Lower leg skin (tissue), 4 donors: ENCODE measurements at regions not wholly inside any gene's neighbourhood (a gene's known extent, or its start where the extent isn't known, plus 50 kb on each side); places are given as distances from the start of the nearest gene placed in this dataset.

Source experiments
- DNase-seq, 2 donors: peaks; one replicate each; pipeline ENCODE4 v3.0.0-alpha.2; 2019; ENCODE audit warnings: low spot score in 2 of 2
- H3K4me3 ChIP-seq: fragments of 200-600 bp; sonication (generic); 2 replicates; pipeline ENCODE4 v1.5.1; 2017; ENCODE audit warnings: mild to moderate bottlenecking, low read depth; ENCODE audit not compliant: poor library complexity, severe bottlenecking
- CTCF ChIP-seq, 3 donors: fragments of 450-650 bp; IDR thresholded peaks; one replicate each; pipeline ENCODE4 v1.5.1; 2016; ENCODE audit warnings: antibody characterized with exemption in 3 of 3, mild to moderate bottlenecking in 3 of 3, moderate library complexity in 2 of 3
- POLR2A ChIP-seq, 2 donors: fragments of 450-650 bp; IDR thresholded peaks; one replicate each; pipeline ENCODE4 v1.6.1; 2016 to 2017; ENCODE audit warnings: antibody characterized with exemption in 2 of 2, mild to moderate bottlenecking in 1 of 2, moderate library complexity in 1 of 2
- WGBS, 2 donors: methylation state at CpG; one replicate each; pipeline ENCODE4 v1.1.5; 2018; 5-methylcytosine and 5-hydroxymethylcytosine counted together
- intact Hi-C: fragments of 100-400 bp; cut with DNase I; formaldehyde crosslinking; loops from one replicate; pipeline ENCODE4 v1.15.0; 2023; ENCODE audit warnings: low total_unique reads

GRCh38 chr4:149296503-149296902, 519.1 kb downstream of the IQCM start:
- no peak overlapping the region for H3K4me3 ChIP-seq
- TF ChIP-seq CTCF (IDR thresholded peaks at IDR 0.05) (no peak), POLR2A (IDR thresholded peaks at IDR 0.05) (no peak)
- 72 to 80% methylated on average over 1 of the region's 1 CpG for WGBS, 2 donors
- intact Hi-C loops, result no loop called here
- no peak for DNase-seq

GRCh38 chr4:149296084-149296483, 519.6 kb downstream of the IQCM start:
- no peak for TF ChIP-seq POLR2A (IDR thresholded peaks at IDR 0.05)
- TF ChIP-seq CTCF (IDR thresholded peaks at IDR 0.05), result no peak
- intact Hi-C loops, result no loop called here
- DNase-seq, result no peak
- H3K4me3 ChIP-seq, result no peak overlapping the region
- WGBS, 2 donors, result 83 to 88% methylated on average over 1 of the region's 1 CpG

GRCh38 chr4:149294601-149295000, 521.0 kb downstream of the IQCM start:
- WGBS, 2 donors, result 49 to 53% methylated on average over 1 of the region's 1 CpG
- intact Hi-C loops, result no loop called here
- no peak overlapping the region for H3K4me3 ChIP-seq
- DNase-seq, result no peak
- TF ChIP-seq POLR2A (IDR thresholded peaks at IDR 0.05) (no peak), CTCF (IDR thresholded peaks at IDR 0.05) (no peak)

GRCh38 chr4:149293046-149293649, 522.5 kb downstream of the IQCM start:
- TF ChIP-seq POLR2A (IDR thresholded peaks at IDR 0.05), result no peak
- no peak for TF ChIP-seq CTCF (IDR thresholded peaks at IDR 0.05)
- WGBS, 2 donors, result 63 to 89% methylated on average over 1 of the region's 1 CpG

GRCh38 chr4:149292425-149293007, 523.1 kb downstream of the IQCM start:
- DNase-seq, result no peak
- intact Hi-C loops, result no loop called here
- H3K4me3 ChIP-seq, result no peak overlapping the region
- 62 to 71% methylated on average over 1 of the region's 1 CpG for WGBS, 2 donors
- no peak for TF ChIP-seq POLR2A (IDR thresholded peaks at IDR 0.05)
- no peak for TF ChIP-seq CTCF (IDR thresholded peaks at IDR 0.05)

More at GRCh38 chr4:149293046-149293649, 522.5 kb downstream of the IQCM start:
- H3K4me3 ChIP-seq, result no peak overlapping the region
- DNase-seq, result no peak
- intact Hi-C loops, result no loop called here

- no peak overlapping the region for H3K4me3 ChIP-seq
- no peak for DNase-seq
- TF ChIP-seq CTCF (IDR thresholded peaks at IDR 0.05) (no peak), POLR2A (IDR thresholded peaks at IDR 0.05) (no peak)
- WGBS, 2 donors, result 27 to 30% methylated on average over 1 of the region's 1 CpG
- intact Hi-C loops, result no loop called here
These were observed 524.2 kb downstream of the IQCM start for GRCh38 chr4:149291463-149291862.
